HCT116 (cell line): ENCODE measurements at regions not wholly inside any gene's neighbourhood (a gene's known extent, or its start where the extent isn't known, plus 50 kb on each side); places are given as distances from the start of the nearest gene placed in this dataset.

Source experiments
- ATAC-seq: fragments of 200-7000 bp; cut with Tn5 transposase; 2 replicates; pipeline ENCODE4 v1.9.1; 2020; ENCODE audit warnings: mild to moderate bottlenecking, moderate library complexity
- BruUV-seq: library from RNA; stranded (reverse); fragments of 400-500 nt; replicated peaks from 2 replicates; lab custom pipeline; 2021; lab: Mats Ljungman, UMichigan
- CTCF ChIA-PET: fragments of 300-600 bp; sonication (Branson Sonifier 250); formaldehyde crosslinking; loops from one replicate; lab custom pipeline; 2021; ENCODE audit warnings: antibody characterized with exemption; lab: Charles Lee
- POLR2A ChIA-PET: fragments of 300-600, 350-600 bp; sonication (Branson Sonifier 250); formaldehyde crosslinking; loops from one replicate; lab custom pipeline; 2021; ENCODE audit warnings: antibody characterized with exemption; lab: Charles Lee
- RAD21 ChIA-PET, 2 experiments: fragments of 300-600 bp; sonication (Branson Sonifier 250); formaldehyde crosslinking; loops; one replicate each; lab custom pipeline; 2023; ENCODE audit warnings: low total read pairs in 2 of 2; ENCODE audit not compliant: uncharacterized antibody in 2 of 2, unreplicated experiment in 2 of 2, low non-redundant PET in 1 of 2; lab: Charles Lee
- DNase-seq: peaks from one replicate; pipeline ENCODE4 v3.0.0-alpha.2; 2010; ENCODE audit warnings: low read depth, low spot score
- H2AFZ ChIP-seq: fragments of 200-600 bp; shearing (Covaris generic), sonication (generic); 2 replicates; pipeline ENCODE4 v1.6.1; 2017; ENCODE audit warnings: low read depth, mixed run types, mixed read lengths, antibody characterized with exemption, low read length; ENCODE audit not compliant: poor library complexity, severe bottlenecking
- H3K27ac ChIP-seq: 2 replicates; pipeline ENCODE4 v1.5.1; 2012; ENCODE audit warnings: low read depth, low read length
- H3K27me3 ChIP-seq: fragments of 200-600 bp; sonication (generic); 2 replicates; pipeline ENCODE4 v1.6.1; 2016; ENCODE audit warnings: mixed run types, low read length, mixed read lengths; ENCODE audit not compliant: insufficient read depth
- H3K36me3 ChIP-seq, 2 experiments: fragments of 200-500 bp in 1 of 2; fragments of 200-600 bp in 1 of 2; sonication (Bioruptor generic) in 1 of 2; sonication (generic) in 1 of 2; 2 replicates each; pipeline versions ENCODE4 v1.5.1 to v1.6.1; 2014 to 2016; ENCODE audit warnings: low read length in 2 of 2, inconsistent platforms in 1 of 2, mixed read lengths in 1 of 2, mixed run types in 1 of 2; ENCODE audit not compliant: insufficient read depth in 2 of 2, control insufficient read depth in 1 of 2
- H3K4me1 ChIP-seq, 2 experiments: fragments of 200-600 bp in 1 of 2; sonication (generic) in 1 of 2; 2 replicates each; pipeline versions ENCODE4 v1.5.1 to v1.6.1; 2012 to 2017; ENCODE audit warnings: low read length in 2 of 2, inconsistent platforms in 1 of 2, mild to moderate bottlenecking in 1 of 2, mixed read lengths in 1 of 2, mixed run types in 1 of 2, moderate library complexity in 1 of 2; ENCODE audit not compliant: insufficient read depth in 2 of 2, control insufficient read depth in 1 of 2
- H3K4me2 ChIP-seq: fragments of 200-600 bp; sonication (generic); 2 replicates; pipeline ENCODE4 v1.6.1; 2017; ENCODE audit warnings: mixed run types, low read length, mixed read lengths
- H3K4me3 ChIP-seq, 2 experiments: fragments of 200-600 bp in 1 of 2; sonication (generic) in 1 of 2; replicated peaks in 1 of 2; 2 replicates each; pipeline ENCODE4 v1.5.1; 2011 to 2016; ENCODE audit warnings: low read length in 2 of 2, control low read depth in 1 of 2, low read depth in 1 of 2, mild to moderate bottlenecking in 1 of 2, mixed read lengths in 1 of 2, mixed run types in 1 of 2
- H3K79me2 ChIP-seq: fragments of 200-600 bp; sonication (generic); 2 replicates; pipeline ENCODE4 v1.6.1; 2017; ENCODE audit warnings: mild to moderate bottlenecking, mixed run types, low read length, moderate library complexity, mixed read lengths; ENCODE audit not compliant: insufficient read depth
- H3K9ac ChIP-seq: fragments of 200-600 bp; sonication (generic); 2 replicates; pipeline ENCODE4 v1.6.1; 2016; ENCODE audit warnings: low read length, mixed read lengths
- H3K9me2 ChIP-seq: fragments of 200-600 bp; sonication (generic), shearing (Covaris generic); 2 replicates; pipeline ENCODE4 v1.6.1; 2017; ENCODE audit warnings: mixed run types, mild to moderate bottlenecking, moderate library complexity; ENCODE audit not compliant: insufficient read depth
- H3K9me3 ChIP-seq, 2 experiments: fragments of 200-500 bp in 1 of 2; fragments of 200-600 bp in 1 of 2; sonication (Bioruptor generic) in 1 of 2; sonication (generic) in 1 of 2; 2 replicates each; pipeline ENCODE4 v1.6.1; 2014 to 2017; ENCODE audit warnings: low read length in 2 of 2, mixed read lengths in 2 of 2, inconsistent platforms in 1 of 2, low read depth in 1 of 2, mild to moderate bottlenecking in 1 of 2, mixed run types in 1 of 2, moderate library complexity in 1 of 2; ENCODE audit not compliant: control insufficient read depth in 1 of 2, insufficient read depth in 1 of 2
- H4K20me1 ChIP-seq: fragments of 200-600 bp; sonication (generic), shearing (Covaris generic); 2 replicates; pipeline ENCODE4 v1.6.1; 2017; ENCODE audit warnings: mixed run types, mild to moderate bottlenecking, moderate library complexity; ENCODE audit not compliant: insufficient read depth
- EGR1 ChIP-seq: IDR thresholded peaks from 2 replicates; pipeline ENCODE4 v1.6.1; 2012; ENCODE audit warnings: low read depth
- ELF1 ChIP-seq: IDR thresholded peaks from 2 replicates; pipeline ENCODE4 v1.6.1; 2012; ENCODE audit warnings: low read depth, borderline replicate concordance
- POLR2A ChIP-seq: IDR thresholded peaks from 2 replicates; pipeline ENCODE4 v1.7.0; 2011; ENCODE audit warnings: borderline replicate concordance; ENCODE audit not compliant: insufficient read depth, insufficient read length; ENCODE audit errors: extremely low read depth
- POLR2AphosphoS5 ChIP-seq: IDR thresholded peaks from 2 replicates; pipeline ENCODE4 v1.6.1; 2011; ENCODE audit warnings: mild to moderate bottlenecking, low read depth, low read length, moderate library complexity
- SIN3A ChIP-seq: IDR thresholded peaks from 2 replicates; pipeline ENCODE4 v1.6.1; 2012; ENCODE audit warnings: low read depth
- SP1 ChIP-seq: IDR thresholded peaks from 2 replicates; pipeline ENCODE4 v1.6.1; 2012; ENCODE audit warnings: low read depth
- TCF7L2 ChIP-seq: IDR thresholded peaks from 2 replicates; pipeline ENCODE4 v1.7.0; 2011; ENCODE audit warnings: borderline replicate concordance, inconsistent platforms; ENCODE audit not compliant: insufficient read depth, insufficient read length; ENCODE audit errors: extremely low read depth
- YY1 ChIP-seq: IDR thresholded peaks from 2 replicates; pipeline ENCODE4 v1.6.1; 2011; ENCODE audit warnings: low read length, low read depth, moderate library complexity, mild to moderate bottlenecking; ENCODE audit not compliant: insufficient replicate concordance; ENCODE audit errors: extremely low read depth
- intact Hi-C: fragments of 100-400 bp; cut with micrococcal nuclease; formaldehyde crosslinking; loops from 2 replicates; pipeline ENCODE4 v1.10.0; 2022
- TF ChIP-seq, protein P1 (sequence below), 3 experiments: fragments of 200-600 bp in 1 of 3; sonication (generic) in 1 of 3; IDR thresholded peaks in 2 of 3; conservative IDR thresholded peaks in 1 of 3; 2 replicates each; pipeline ENCODE4 v1.5.1; 2012 to 2017; ENCODE audit warnings: low read depth in 2 of 3, low read length in 2 of 3, antibody characterized with exemption in 1 of 3, borderline replicate concordance in 1 of 3, control low read depth in 1 of 3, mild to moderate bottlenecking in 1 of 3, mixed read lengths in 1 of 3, mixed run types in 1 of 3, moderate library complexity in 1 of 3; ENCODE audit not compliant: insufficient read depth in 1 of 3

DNA sequence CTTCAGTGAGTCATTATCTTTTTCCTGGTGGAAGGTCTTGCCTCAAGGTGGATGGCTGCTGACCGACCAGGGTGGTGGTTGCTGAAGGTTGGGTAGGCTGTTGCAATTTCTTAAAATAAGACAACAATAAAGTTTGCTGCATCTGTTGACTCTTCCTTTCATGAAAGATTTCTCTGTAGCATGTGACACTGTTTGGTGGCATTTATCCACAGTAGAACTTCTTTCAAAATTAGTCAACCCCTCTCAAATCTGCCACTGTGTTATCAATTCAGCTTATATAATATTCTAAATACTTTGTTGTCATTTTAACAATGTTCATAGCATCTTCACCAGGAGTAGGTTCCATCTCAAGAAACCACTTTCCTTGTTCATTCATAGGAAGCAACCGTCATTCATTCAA lies 66.8 kb upstream of the ATXN1 start (continued):
- TF ChIP-seq, protein P1, sequence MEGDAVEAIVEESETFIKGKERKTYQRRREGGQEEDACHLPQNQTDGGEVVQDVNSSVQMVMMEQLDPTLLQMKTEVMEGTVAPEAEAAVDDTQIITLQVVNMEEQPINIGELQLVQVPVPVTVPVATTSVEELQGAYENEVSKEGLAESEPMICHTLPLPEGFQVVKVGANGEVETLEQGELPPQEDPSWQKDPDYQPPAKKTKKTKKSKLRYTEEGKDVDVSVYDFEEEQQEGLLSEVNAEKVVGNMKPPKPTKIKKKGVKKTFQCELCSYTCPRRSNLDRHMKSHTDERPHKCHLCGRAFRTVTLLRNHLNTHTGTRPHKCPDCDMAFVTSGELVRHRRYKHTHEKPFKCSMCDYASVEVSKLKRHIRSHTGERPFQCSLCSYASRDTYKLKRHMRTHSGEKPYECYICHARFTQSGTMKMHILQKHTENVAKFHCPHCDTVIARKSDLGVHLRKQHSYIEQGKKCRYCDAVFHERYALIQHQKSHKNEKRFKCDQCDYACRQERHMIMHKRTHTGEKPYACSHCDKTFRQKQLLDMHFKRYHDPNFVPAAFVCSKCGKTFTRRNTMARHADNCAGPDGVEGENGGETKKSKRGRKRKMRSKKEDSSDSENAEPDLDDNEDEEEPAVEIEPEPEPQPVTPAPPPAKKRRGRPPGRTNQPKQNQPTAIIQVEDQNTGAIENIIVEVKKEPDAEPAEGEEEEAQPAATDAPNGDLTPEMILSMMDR (IDR thresholded peaks at IDR 0.05 in 2 of 3, conservative IDR thresholded peaks at IDR 0.05 in 1 of 3; ENCODE audit: borderline replicate concordance in 1 of 3, insufficient read depth in 1 of 3, low read depth in 2 of 3, low read length in 2 of 3) = no peak
- no peak for TF ChIP-seq TCF7L2

DNA sequence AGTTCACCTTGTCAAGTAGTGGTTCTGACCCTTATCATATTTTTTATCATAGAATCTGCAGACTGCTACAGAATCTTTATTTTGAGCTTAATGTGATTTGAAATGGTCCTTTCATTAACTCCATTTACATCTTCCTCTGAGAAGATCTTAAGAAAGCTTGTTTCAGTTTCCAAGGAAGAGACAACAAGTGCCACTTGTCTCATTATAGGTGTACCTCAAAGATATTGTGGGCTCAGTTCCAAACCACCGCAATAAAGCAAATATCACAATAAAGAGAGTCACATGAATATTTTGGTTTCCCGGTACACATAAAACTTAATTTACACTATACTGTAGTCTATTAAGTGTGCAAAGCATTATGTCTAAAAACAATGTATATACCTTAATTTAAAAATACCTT lies 66.4 kb upstream of the ATXN1 start:
- POLR2A ChIA-PET = no interaction called here
- TF ChIP-seq, protein P1 (IDR thresholded peaks at IDR 0.05 in 2 of 3, conservative IDR thresholded peaks at IDR 0.05 in 1 of 3; ENCODE audit: borderline replicate concordance in 1 of 3, insufficient read depth in 1 of 3, low read depth in 2 of 3, low read length in 2 of 3) = no peak
- TF ChIP-seq EGR1 (no peak), POLR2A (no peak), ELF1 (no peak), YY1 (no peak), SP1 (no peak), SIN3A (no peak), POLR2AphosphoS5 (no peak)
- TF ChIP-seq, all 23 proteins: peak for 0
- Histone ChIP-seq H2AFZ (no peak overlapping the region), H3K4me3 (no peak overlapping the region), H3K36me3 (no peaks in the 10 kb centered on the region), H4K20me1 (no peaks in the 10 kb centered on the region), H3K4me2 (no peak overlapping the region), H3K9me2 (no peaks in the 10 kb centered on the region), H3K9ac (no peak overlapping the region), H3K79me2 (no peaks in the 10 kb centered on the region), H3K27me3 (no peaks in the 10 kb centered on the region), H3K9me3 (no peaks in the 10 kb centered on the region), H3K27ac (no peak overlapping the region), H3K4me1 (no peaks in the 10 kb centered on the region)
- ChIA-PET CTCF (no interaction called here), RAD21 (no interaction called here)
- intact Hi-C loops = no loop called here
- BruUV-seq = no TSS peak
- ATAC-seq (no peak), DNase-seq (no peak)
